Heart left ventricle (tissue), 13 donors: ENCODE measurements at regions not wholly inside any gene's neighbourhood (a gene's known extent, or its start where the extent isn't known, plus 50 kb on each side); places are given as distances from the start of the nearest gene placed in this dataset.

Experiments used
- POLR2A ChIP-seq, 2 donors: fragments of 450-650 bp; IDR thresholded peaks; one replicate each; pipeline ENCODE4 v1.6.1; 2017; ENCODE audit warnings: antibody characterized with exemption in 2 of 2, mild to moderate bottlenecking in 2 of 2, moderate library complexity in 2 of 2
- TF ChIP-seq, protein P1 (sequence below), 12 donors: fragments of 200-600 bp; sonication (generic) in 4 of 12; IDR thresholded peaks; one replicate each; pipeline versions ENCODE4 v1.5.0 to v1.8.0; 2018 to 2022; ENCODE audit warnings: antibody characterized with exemption in 12 of 12, mild to moderate bottlenecking in 5 of 12
- donor health status: ischemic (EF 13 %, LVEDD 7.1; RV severe dilation, severe dysfunction).
- donor health status: DM: no; HTN: yes; CAD: no.
- donor health status: DM: no; HTN: no; CAD: no.
- donor health status: ischemic (EF 25% LVEDD 6.9; RV normal size, moderate dysfunction).
- donor health status: ischemic (EF 25% LVEDD 5.7; RV mildly dilated, moderate dysfunction).
- donor health status: ischemic (EF 35%, LVEDD 5.7; RV mildly dilated, moderate dysfunction).
- donor health status: nonischemic (EF 11% LVEDD 7.7; RV severe dilation, severe dysfunction).
- donor health status: DM: yes; HTN: yes; CAD: no.
- donor health status: PGD.
- donor health status: ischemic (EF 29% LVEDD 5.4; RV normal size, mild dysfunction).
- donor health status: nonischemic (EF 23%, LVEDD 6.1; RV moderate dilation, normal function).

- TF ChIP-seq, protein P1, sequence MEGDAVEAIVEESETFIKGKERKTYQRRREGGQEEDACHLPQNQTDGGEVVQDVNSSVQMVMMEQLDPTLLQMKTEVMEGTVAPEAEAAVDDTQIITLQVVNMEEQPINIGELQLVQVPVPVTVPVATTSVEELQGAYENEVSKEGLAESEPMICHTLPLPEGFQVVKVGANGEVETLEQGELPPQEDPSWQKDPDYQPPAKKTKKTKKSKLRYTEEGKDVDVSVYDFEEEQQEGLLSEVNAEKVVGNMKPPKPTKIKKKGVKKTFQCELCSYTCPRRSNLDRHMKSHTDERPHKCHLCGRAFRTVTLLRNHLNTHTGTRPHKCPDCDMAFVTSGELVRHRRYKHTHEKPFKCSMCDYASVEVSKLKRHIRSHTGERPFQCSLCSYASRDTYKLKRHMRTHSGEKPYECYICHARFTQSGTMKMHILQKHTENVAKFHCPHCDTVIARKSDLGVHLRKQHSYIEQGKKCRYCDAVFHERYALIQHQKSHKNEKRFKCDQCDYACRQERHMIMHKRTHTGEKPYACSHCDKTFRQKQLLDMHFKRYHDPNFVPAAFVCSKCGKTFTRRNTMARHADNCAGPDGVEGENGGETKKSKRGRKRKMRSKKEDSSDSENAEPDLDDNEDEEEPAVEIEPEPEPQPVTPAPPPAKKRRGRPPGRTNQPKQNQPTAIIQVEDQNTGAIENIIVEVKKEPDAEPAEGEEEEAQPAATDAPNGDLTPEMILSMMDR (IDR thresholded peaks at IDR 0.05): no peak
- TF ChIP-seq POLR2A (IDR thresholded peaks at IDR 0.05): no peak
Measured at GRCh38 chr7:156119771-156120170, 307.5 kb upstream of the SHH start.
